AG08396 (cell line): ENCODE measurements at regions not wholly inside any gene's neighbourhood (a gene's known extent, or its start where the extent isn't known, plus 50 kb on each side); places are given as distances from the start of the nearest gene placed in this dataset.
A peak's percentile ranks its signal among the peaks of the same experiment; 100 is the strongest.

ENCODE experiments used
- DNase-seq: peaks from one replicate; pipeline ENCODE4 v3.0.0; 2012; ENCODE audit warnings: low spot score, mixed read lengths

GRCh38 chr18:46322941-46323340, 218.8 kb downstream of the HAUS1 start:
- no peak for DNase-seq

- peak; percentile 71 for DNase-seq
Measured at GRCh38 chr18:46324087-46324955, 220.1 kb downstream of the HAUS1 start.

GRCh38 chr18:46325895-46326294, 221.7 kb downstream of the HAUS1 start:
- no peak for DNase-seq

- no peak for DNase-seq
Measured at GRCh38 chr18:46329736-46330246, 225.6 kb downstream of the HAUS1 start.

- DNase-seq: no peak
Measured at GRCh38 chr18:46331316-46331715, 227.1 kb downstream of the HAUS1 start.

GRCh38 chr18:46332286-46332801, 228.2 kb downstream of the HAUS1 start:
- no peak for DNase-seq

- no peak for DNase-seq
Measured at GRCh38 chr18:46332921-46333341, 228.7 kb downstream of the HAUS1 start.

- DNase-seq: peak; percentile 33
Measured at GRCh38 chr18:46333431-46334135, 229.4 kb downstream of the HAUS1 start.

GRCh38 chr18:46334868-46335281, 230.7 kb downstream of the HAUS1 start:
- DNase-seq: no peak

GRCh38 chr18:46335534-46336101, 231.4 kb downstream of the HAUS1 start:
- no peak for DNase-seq

- DNase-seq: no peak
Measured at GRCh38 chr18:46336278-46337111, 232.3 kb downstream of the HAUS1 start.

GRCh38 chr18:46337271-46337670, 233.1 kb downstream of the HAUS1 start:
- no peak for DNase-seq

GRCh38 chr18:46338205-46338604, 234.0 kb downstream of the HAUS1 start:
- DNase-seq: no peak

GRCh38 chr18:46338766-46339165, 234.6 kb downstream of the HAUS1 start:
- no peak for DNase-seq

GRCh38 chr18:46340716-46341115, 236.5 kb downstream of the HAUS1 start:
- DNase-seq: no peak

GRCh38 chr18:46341986-46342525, 237.9 kb downstream of the HAUS1 start:
- DNase-seq: no peak

- no peak for DNase-seq
Measured at GRCh38 chr18:46343456-46343855, 239.3 kb downstream of the HAUS1 start.

GRCh38 chr18:46343931-46344372, 239.8 kb downstream of the HAUS1 start:
- no peak for DNase-seq

GRCh38 chr18:46344416-46345180, 240.4 kb downstream of the HAUS1 start:
- no peak for DNase-seq

GRCh38 chr18:46345181-46345465, 240.9 kb downstream of the HAUS1 start:
- DNase-seq: no peak

- DNase-seq: no peak
Measured at GRCh38 chr18:46346213-46346612, 242.0 kb downstream of the HAUS1 start.
